ENCODE measurements at regions not wholly inside any gene's neighbourhood (a gene's known extent, or its start where the extent isn't known, plus 50 kb on each side); places are given as distances from the start of the nearest gene placed in this dataset.

- no peak for TF ChIP-seq CTCF (IDR thresholded peaks at IDR 0.05 in 8 of 11, conservative IDR thresholded peaks at IDR 0.05 in 3 of 11)
- no peak for TF ChIP-seq POLR2A (IDR thresholded peaks at IDR 0.05)
- no peak for TF ChIP-seq POLR2AphosphoS5 (IDR thresholded peaks at IDR 0.05)
Measured at GRCh38 chr5:124591583-124591982, 154.9 kb downstream of the ZNF608 start.

Measured in spleen (tissue), 7 donors.